ENCODE measurements at regions not wholly inside any gene's neighbourhood (a gene's known extent, or its start where the extent isn't known, plus 50 kb on each side); places are given as distances from the start of the nearest gene placed in this dataset.

DNA sequence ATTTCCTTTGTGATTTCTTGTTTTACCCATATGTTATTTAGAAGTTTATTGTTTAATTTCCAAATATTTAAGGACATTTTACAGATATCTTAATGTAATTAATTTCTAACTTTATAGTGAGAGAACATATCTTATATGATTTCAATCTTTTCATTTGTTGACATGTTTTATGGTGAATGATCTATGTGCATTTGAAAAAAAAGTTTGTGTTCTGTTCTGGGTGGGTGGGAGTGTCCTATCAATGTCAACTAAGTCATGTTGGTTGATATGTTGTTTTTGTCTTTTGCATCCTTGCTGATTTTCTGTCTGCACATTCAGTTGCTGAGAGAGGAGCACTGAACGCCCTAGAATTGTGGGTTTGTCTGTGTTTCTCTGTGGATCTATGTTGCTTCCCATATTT, 50.3 kb upstream of the CBFA2T3 start:
- H3K9me3 Mint-ChIP-seq, result peaks cover 26% of the 10 kb centered on the region
- peaks cover 4% of the 10 kb centered on the region for H3K27me3 Mint-ChIP-seq
- H3K4me1 Mint-ChIP-seq, result peaks cover 16% of the 10 kb centered on the region
- ATAC-seq (ENCODE audit: low read depth) (no peak), DNase-seq (no peak)
- POLR2A ChIA-PET, result no interaction called here
- no peak overlapping the region for H3K27ac Mint-ChIP-seq
- H3K36me3 Mint-ChIP-seq, result peaks cover 16% of the 10 kb centered on the region
- no peak overlapping the region for H3K4me3 Mint-ChIP-seq

DNA sequence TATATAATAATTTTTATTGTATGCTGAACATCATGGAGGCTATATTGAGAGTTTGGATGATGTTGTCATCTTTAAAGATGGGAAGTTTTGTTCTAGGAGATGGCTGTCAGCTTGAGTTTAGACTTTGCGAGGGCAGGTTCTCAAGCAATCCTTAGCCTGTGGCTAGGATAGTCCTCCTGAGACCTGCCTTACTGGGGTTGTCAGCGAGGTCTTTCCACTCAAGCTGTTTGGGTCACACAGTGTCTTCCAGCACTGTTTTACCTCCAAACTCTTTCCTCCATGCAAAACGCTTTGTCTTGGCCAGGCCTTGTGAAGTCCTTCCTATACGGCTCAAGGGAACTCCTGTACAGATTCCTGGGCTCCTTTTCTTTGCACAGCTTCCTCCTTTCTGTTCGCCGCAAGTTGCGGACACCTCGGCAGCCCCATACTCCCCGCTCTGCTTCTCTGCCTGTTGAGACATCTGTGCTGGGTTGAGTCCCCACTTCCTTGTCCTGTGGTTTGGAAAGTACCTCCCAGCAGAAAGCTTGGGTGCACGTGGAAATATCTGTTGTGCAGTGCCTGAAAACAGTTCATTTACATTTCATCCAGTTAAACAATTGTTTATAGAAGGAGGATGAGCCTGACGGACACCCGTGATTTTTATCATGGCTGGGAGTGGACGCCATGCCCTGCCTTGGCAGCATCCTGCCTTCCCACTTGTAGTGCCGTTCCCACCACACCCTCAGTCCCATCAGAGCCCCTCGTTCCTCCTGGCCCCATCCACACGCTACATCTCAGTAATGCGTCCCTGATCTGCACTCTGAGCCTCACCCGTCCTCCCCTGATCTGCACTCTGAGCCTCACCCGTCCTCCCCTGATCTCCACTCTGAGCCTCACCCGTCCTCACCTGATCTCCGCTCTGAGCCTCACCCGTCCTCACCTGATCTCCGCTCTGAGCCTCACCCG, 55.0 kb upstream of the CBFA2T3 start:
- peaks cover 13% of the 10 kb centered on the region for H3K4me1 Mint-ChIP-seq
- ATAC-seq (ENCODE audit: low read depth) (peak; percentile 90), DNase-seq (peak; percentile 54)
- peaks cover 7% of the 10 kb centered on the region for H3K27me3 Mint-ChIP-seq
- H3K36me3 Mint-ChIP-seq, result peaks cover 6% of the 10 kb centered on the region
- peaks cover 7% of the 10 kb centered on the region for H3K9me3 Mint-ChIP-seq
- peak overlapping the region; percentile 55 for H3K27ac Mint-ChIP-seq
- POLR2A ChIA-PET, result no interaction called here
- peak overlapping the region; percentile 59 for H3K4me3 Mint-ChIP-seq

DNA sequence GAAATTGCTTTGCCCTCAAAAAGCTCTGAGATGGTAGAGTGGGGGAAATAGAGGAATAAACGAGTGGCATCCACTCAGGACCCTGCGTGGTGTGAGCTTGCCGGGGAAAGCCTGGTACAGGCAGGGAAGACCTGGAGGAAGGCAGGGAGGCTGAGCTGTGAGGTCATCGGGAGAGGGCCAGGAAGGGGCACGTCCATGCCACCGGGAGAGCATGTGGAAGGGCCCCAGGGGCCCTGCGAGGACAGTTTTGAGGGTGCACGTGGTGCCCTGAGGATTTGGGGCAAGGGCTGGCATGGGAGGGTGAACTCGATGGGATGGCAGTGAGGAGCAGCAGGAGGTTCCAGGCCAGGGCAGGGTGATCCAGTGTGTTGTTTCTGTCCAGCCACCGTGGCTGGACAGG, 56.3 kb upstream of the CBFA2T3 start:
- Mint-ChIP-seq H3K9me3 (peaks cover 3% of the 10 kb centered on the region), H3K36me3 (peaks cover 3% of the 10 kb centered on the region), H3K27ac (no peak overlapping the region), H3K27me3 (peaks cover 10% of the 10 kb centered on the region), H3K4me1 (peaks cover 15% of the 10 kb centered on the region), H3K4me3 (no peak overlapping the region)
- POLR2A ChIA-PET, result no interaction called here
- DNase-seq (no peak), ATAC-seq (ENCODE audit: low read depth) (no peak)

DNA sequence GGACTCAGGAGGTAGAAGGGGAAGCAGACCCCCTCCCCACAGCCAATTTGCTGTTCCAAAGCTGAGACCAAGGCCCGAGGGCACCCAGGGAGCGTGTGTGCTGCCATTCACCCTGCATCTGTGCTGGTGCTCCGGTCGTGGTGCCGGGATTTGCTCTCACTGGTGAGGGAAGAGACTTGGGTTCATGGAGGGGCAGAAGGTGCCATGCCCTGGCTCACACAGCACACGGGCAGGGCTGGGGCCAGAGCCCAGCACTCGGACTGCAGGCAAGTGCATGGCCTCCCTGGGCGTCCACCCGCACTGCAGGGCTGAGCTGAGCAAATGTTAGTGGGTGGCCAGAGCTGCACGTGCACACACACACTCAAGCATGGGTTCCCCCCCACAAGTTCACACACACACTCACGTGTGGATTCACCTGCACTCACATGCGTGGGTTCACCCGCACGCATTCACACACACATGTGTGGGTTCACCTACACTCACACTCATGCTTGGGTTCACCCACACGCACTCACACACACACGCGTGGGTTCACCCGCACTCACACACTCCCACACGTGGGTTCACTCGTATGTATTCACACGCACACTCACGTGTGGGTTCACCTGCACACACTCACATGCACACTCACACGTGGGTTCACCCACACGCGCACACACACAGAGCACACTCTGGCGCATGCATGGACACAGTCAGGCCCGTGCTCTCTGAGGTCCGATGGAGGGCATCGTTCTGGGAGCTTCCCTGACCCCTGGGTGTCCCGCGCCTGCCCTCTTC, 57.0 kb upstream of the CBFA2T3 start:
- DNase-seq (no peak), ATAC-seq (ENCODE audit: low read depth) (no peak)
- POLR2A ChIA-PET, result no interaction called here
- Mint-ChIP-seq H3K27ac (no peak overlapping the region), H3K36me3 (peaks cover 3% of the 10 kb centered on the region), H3K27me3 (peaks cover 10% of the 10 kb centered on the region), H3K4me3 (no peak overlapping the region), H3K9me3 (peaks cover 3% of the 10 kb centered on the region), H3K4me1 (peaks cover 15% of the 10 kb centered on the region)

DNA sequence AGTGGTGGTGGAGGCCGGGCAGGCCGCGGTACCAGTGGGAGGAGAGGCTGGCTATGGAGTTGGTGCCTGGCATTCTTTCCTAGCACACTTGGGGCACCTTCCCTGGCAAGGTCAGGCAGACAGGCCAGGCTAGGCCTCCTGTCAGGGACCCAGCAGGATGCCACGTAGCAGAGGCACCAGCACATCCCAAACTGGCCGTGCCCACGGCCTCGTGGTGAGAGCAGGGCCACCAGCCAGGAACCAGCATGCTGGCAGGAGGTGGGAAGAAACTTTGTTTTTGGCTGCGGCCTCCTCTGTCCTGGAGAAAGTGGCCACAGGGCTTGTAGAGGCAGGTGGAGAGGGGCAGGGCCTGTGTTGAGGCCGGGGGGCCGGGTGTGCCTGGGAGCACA, 57.6 kb upstream of the CBFA2T3 start:
- Mint-ChIP-seq H3K4me3 (no peak overlapping the region), H3K27ac (no peak overlapping the region), H3K36me3 (peaks cover 3% of the 10 kb centered on the region), H3K27me3 (peaks cover 10% of the 10 kb centered on the region), H3K4me1 (peaks cover 15% of the 10 kb centered on the region), H3K9me3 (peaks cover 3% of the 10 kb centered on the region)
- POLR2A ChIA-PET, result no interaction called here
- ATAC-seq (ENCODE audit: low read depth) (no peak), DNase-seq (no peak)

DNA sequence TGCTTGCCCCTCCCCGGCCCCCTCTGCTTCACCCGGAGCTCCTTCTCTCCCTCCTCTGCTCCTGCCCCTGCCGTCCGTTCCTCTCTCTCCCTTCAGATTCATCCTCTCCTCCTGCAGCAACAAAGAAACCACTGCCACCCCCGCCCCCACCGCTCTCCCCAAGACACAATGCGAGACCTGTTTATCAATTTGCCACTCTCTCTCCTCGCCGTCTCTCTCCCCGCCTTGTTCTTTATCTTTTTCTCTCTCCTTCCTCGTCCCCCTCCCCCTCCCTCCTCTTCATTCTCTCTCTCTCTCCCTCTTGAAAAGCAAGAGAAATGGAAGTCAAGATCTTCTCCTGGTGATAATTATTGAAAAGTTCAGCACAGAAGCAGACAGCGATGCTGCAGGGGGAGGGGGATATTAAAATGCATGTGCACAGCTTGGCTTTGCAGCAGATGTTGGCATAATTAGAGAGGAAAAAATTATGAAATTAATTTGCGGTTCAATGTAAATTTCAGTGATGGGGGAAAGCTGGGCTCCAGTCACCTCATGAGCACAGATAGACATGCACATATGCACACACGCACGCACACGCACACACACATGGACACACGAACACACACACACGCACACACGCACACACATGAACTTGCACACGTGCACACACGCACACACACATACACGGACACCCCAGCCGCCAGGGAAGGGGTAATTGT, 58.1 kb upstream of the CBFA2T3 start:
- POLR2A ChIA-PET, result no interaction called here
- H3K4me1 Mint-ChIP-seq, result peaks cover 15% of the 10 kb centered on the region
- ATAC-seq (ENCODE audit: low read depth), result no peak
- no peak overlapping the region for H3K4me3 Mint-ChIP-seq
- H3K27ac Mint-ChIP-seq, result no peak overlapping the region
- peaks cover 10% of the 10 kb centered on the region for H3K27me3 Mint-ChIP-seq
- no peak for DNase-seq
- H3K9me3 Mint-ChIP-seq, result peaks cover 3% of the 10 kb centered on the region
- H3K36me3 Mint-ChIP-seq, result peaks cover 3% of the 10 kb centered on the region

DNA sequence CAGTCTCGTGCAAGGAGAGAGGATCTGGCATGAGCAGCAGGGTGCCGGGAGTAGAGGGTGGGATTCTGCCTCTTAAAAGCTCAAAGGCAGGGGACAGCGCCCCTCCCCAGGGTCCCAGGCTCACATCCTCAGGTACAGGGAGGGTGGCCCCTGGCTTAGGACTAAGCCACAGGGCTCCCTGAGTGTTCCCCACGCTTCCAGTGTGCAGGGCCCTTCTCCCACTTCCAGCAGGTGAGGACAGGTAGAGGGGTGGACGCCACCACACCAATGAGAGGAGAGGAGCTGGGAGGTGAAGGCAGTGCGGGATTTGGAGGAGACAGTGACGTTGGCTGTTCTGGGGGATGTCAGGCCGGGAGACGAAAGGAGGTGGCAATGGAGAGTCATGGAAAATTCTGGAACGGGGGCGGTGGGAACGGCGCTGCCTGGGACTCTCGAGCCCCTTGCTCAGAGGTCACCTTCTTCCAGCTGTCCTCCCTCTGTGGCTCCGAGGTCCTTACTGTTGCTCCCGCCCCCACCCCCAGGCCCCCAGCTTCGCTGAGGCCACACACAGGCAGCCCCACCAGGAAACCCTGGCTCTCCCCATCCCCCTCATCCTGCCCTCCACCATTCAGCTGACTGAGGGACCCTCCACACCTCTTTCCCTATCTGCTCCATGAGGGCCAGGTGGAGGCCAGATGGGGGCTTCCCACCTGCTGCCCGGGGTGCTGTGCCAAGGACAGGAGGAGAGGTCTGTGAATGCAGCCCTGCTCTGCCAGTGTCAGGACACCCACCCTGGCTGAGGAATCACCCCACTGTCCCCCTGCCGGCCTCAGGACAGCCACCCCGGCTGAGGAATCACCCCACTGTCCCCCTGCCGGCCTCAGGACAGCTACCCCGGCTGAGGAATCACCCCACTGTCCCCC, 57.7 kb upstream of the ACSF3 start:
- H3K9me3 Mint-ChIP-seq, result peaks cover under 1% of the 10 kb centered on the region
- no peak overlapping the region for H3K4me3 Mint-ChIP-seq
- peaks cover 9% of the 10 kb centered on the region for H3K27me3 Mint-ChIP-seq
- H3K4me1 Mint-ChIP-seq, result peaks cover 14% of the 10 kb centered on the region
- POLR2A ChIA-PET, result no interaction called here
- H3K36me3 Mint-ChIP-seq, result peaks cover under 1% of the 10 kb centered on the region
- no peak for DNase-seq
- no peak overlapping the region for H3K27ac Mint-ChIP-seq
- ATAC-seq (ENCODE audit: low read depth), result no peak

DNA sequence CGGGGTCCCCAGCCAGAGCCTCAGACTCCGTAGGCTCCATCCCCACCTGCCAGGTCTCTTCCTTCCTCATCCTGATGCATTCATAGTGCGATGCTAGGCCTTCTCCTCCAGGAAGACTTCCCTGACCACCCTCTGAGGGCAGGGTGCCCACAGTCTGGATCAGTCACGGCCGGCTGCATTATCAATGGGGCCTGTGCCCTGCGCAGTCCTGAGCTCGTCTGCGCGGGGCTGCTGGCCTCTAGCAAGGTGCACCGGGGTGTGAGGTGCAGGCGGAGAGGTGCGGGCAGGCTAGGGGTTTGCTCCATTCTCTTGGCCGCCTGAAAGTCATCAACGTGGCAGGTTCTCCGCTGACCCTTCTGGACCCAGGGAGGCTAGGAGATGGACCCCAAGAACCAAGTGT, 56.9 kb upstream of the ACSF3 start:
- Mint-ChIP-seq H3K27ac (no peak overlapping the region), H3K36me3 (no peaks in the 10 kb centered on the region), H3K27me3 (peaks cover 6% of the 10 kb centered on the region), H3K4me1 (peaks cover 13% of the 10 kb centered on the region), H3K9me3 (no peaks in the 10 kb centered on the region), H3K4me3 (no peak overlapping the region)
- ATAC-seq (ENCODE audit: low read depth) (no peak), DNase-seq (no peak)
- POLR2A ChIA-PET, result no interaction called here

DNA sequence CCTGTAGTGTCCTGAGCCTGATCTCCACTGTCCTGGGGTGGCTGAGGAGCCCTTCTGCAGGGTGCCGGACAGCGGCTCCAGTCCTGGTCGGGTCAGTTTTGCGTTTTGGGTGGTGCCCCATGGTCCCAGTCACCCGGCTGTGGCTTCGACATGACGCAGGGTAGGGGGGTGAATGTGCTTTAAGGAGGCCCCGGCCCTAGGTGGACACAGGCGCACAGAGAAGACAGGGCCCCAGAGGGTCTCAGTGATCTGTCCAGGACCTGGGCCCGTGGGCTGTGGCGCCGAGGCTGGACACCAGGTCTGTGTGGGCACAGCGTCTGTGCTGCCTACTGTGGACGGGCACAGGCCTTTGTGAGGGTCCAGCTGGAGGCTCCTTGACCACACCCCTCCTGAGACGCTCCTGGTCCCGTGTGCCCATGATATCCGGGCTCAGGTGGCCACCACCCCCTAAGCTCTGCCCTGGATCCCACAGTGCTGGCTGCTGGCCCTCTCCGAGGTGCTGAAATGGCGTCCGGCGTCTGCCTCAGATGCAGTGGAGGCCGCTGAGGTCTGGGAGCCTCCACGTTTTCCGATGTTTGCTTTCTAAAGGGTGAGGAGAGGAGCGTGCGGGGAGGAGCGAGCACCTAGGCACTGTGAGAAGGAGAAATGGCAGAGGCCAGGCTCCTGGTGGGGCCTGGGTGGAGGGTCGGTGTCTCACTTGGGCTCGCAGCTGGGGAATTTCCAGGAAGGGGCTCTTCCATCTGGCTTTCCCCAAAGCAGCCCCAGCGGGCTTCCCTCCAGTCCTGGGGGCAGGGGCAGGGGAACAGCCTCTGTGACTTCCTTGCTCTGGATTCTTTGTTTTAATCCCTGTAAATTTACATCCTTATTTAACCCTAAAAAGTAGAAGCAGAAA, 56.1 kb upstream of the ACSF3 start:
- Mint-ChIP-seq H3K27me3 (peaks cover 4% of the 10 kb centered on the region), H3K4me3 (no peak overlapping the region), H3K27ac (no peak overlapping the region), H3K4me1 (peaks cover 6% of the 10 kb centered on the region), H3K36me3 (no peaks in the 10 kb centered on the region), H3K9me3 (no peaks in the 10 kb centered on the region)
- POLR2A ChIA-PET, result no interaction called here
- DNase-seq, result peak; percentile 58
- ATAC-seq (ENCODE audit: low read depth), result peak; percentile 75

DNA sequence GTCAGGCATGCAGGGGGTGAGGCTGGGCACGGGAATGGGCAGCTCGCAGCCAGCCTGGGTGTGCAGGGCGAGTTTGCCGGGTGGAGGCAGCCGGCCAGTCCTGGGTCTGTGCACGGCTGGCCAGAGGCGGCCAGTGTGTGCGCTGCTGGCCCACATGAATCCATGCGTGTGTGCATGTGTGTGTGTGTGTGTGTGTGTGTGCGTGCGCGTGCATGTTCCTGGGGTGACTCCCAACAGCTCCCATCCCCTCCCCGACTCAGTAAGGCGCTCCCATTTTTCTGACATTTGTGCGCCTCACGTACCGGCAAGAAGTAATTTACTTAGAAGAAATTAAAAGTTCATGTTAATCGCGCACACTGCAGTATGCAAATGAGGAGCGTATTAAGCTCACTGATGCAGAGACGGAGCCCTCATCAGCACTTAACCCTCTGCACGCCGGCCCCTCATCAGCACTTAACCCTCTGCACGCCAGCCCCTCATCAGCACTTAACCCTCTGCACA, 55.4 kb upstream of the ACSF3 start:
- Mint-ChIP-seq H3K27me3 (peaks cover 3% of the 10 kb centered on the region), H3K4me1 (peaks cover 4% of the 10 kb centered on the region), H3K36me3 (no peaks in the 10 kb centered on the region), H3K27ac (no peak overlapping the region), H3K9me3 (no peaks in the 10 kb centered on the region), H3K4me3 (no peak overlapping the region)
- ATAC-seq (ENCODE audit: low read depth) (no peak), DNase-seq (no peak)
- POLR2A ChIA-PET, result no interaction called here

DNA sequence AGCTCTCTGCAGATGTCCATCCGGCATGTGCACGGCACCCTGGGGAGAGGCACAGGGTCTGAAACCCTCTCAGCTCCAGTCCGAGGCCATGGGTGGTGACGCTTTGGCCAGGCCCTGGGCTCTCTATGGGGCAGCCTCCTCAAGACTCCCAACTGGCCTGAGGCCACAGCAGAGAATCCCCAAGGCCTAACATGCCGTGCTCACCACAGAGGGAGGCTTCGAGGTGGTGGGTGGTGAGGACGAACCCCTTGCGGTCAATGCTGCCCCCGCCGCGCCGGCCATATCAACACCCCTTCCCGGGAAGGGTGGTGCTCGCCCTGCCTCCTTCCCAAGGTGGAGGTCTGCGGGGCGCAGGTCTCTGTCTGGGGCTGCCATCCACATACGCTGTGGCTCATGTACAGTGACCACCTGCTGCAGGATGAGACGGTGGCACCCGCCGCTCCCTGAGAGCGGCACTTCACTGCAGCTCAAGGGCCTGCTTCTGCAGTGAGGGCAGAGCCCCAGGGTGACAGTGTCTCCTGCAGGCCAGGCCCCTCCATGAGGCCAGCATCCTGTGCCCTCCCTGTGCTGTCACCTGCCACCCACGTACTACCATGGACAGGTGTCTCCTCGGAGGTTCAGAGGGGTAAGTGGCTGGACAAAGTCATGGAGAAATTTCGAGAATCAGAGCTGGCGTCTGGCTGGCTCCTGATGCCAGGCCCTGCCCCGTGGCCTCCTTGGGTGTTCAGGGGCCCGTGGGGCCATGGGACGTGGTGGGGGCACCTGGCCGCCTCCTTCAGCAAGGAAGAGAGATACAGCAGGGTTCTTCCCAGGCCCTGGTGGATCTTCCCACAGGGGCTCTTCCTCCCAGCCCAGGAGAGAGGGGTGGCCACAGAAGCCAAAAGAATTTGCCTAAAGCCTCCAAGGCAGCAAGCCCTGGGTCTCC, 54.6 kb upstream of the ACSF3 start:
- Mint-ChIP-seq H3K27ac (no peak overlapping the region), H3K27me3 (peaks cover 3% of the 10 kb centered on the region), H3K4me3 (no peak overlapping the region), H3K36me3 (no peaks in the 10 kb centered on the region), H3K9me3 (no peaks in the 10 kb centered on the region), H3K4me1 (peaks cover 4% of the 10 kb centered on the region)
- POLR2A ChIA-PET, result no interaction called here
- DNase-seq (no peak), ATAC-seq (ENCODE audit: low read depth) (no peak)

All from activated naive CD8-positive, alpha-beta T cell treated with anti-CD3 and anti-CD28 coated beads, Interleukin-2, amount 10 ng/mL, durations not matched to agents 7 days and 5 days (primary cell).